Caco-2 (cell line): ENCODE measurements at regions not wholly inside any gene's neighbourhood (a gene's known extent, or its start where the extent isn't known, plus 50 kb on each side); places are given as distances from the start of the nearest gene placed in this dataset.

ENCODE experiments used
- BruUV-seq: library from RNA; stranded (reverse); fragments of 400-500 nt; replicated peaks from 2 replicates; lab custom pipeline; 2021; lab: Mats Ljungman, UMichigan
- CTCF ChIA-PET: fragments of 300-600 bp; sonication (Branson Sonifier 250); formaldehyde crosslinking; loops from one replicate; lab custom pipeline; 2022; ENCODE audit warnings: antibody characterized with exemption; lab: Charles Lee
- POLR2A ChIA-PET: fragments of 300-600 bp; sonication (Branson Sonifier 250); formaldehyde crosslinking; loops from one replicate; lab custom pipeline; 2022; ENCODE audit warnings: antibody characterized with exemption; lab: Charles Lee
- DNase-seq, 2 experiments: peaks; one replicate each; pipeline versions ENCODE4 v3.0.0 to v3.0.0-alpha.2; 2020 to 2022
- H3K27me3 ChIP-seq: replicated peaks from 2 replicates; pipeline ENCODE4 v1.6.0; 2011; ENCODE audit warnings: low read length; ENCODE audit not compliant: control insufficient read depth, insufficient read depth
- H3K36me3 ChIP-seq: 2 replicates; pipeline ENCODE4 v1.5.1; 2011; ENCODE audit warnings: low read length; ENCODE audit not compliant: control insufficient read depth, insufficient read depth
- H3K4me1 ChIP-seq: fragments of 250-450 bp; sonication (Bioruptor Pico); 2 replicates; pipeline ENCODE4 v1.5.1; 2020; ENCODE audit warnings: mild to moderate bottlenecking
- H3K4me3 ChIP-seq: 2 replicates; pipeline ENCODE4 v1.5.1; 2011; ENCODE audit warnings: low read depth, mild to moderate bottlenecking, control low read depth, low read length
- H3K9me3 ChIP-seq: fragments of 250-450 bp; sonication (Bioruptor Pico); 2 replicates; pipeline ENCODE4 v1.5.1; 2020; ENCODE audit warnings: mild to moderate bottlenecking, moderate library complexity
- H3K27ac Mint-ChIP-seq: one replicate; pipeline ENCODE4 v1.8.0; 2022; ENCODE audit warnings: mixed read lengths; ENCODE audit not compliant: unreplicated experiment
- H3K27me3 Mint-ChIP-seq: one replicate; pipeline ENCODE4 v1.8.0; 2022; ENCODE audit warnings: mixed read lengths; ENCODE audit not compliant: insufficient read depth, unreplicated experiment
- H3K36me3 Mint-ChIP-seq: one replicate; pipeline ENCODE4 v1.8.0; 2022; ENCODE audit warnings: mild to moderate bottlenecking, mixed read lengths; ENCODE audit not compliant: insufficient read depth, unreplicated experiment
- H3K4me1 Mint-ChIP-seq: one replicate; pipeline ENCODE4 v1.8.0; 2022; ENCODE audit warnings: low read depth, mixed read lengths; ENCODE audit not compliant: unreplicated experiment
- H3K4me3 Mint-ChIP-seq: one replicate; pipeline ENCODE4 v1.8.0; 2022; ENCODE audit warnings: mild to moderate bottlenecking, moderate library complexity, mixed read lengths; ENCODE audit not compliant: unreplicated experiment
- H3K9me3 Mint-ChIP-seq: one replicate; pipeline ENCODE4 v1.8.0; 2022; ENCODE audit warnings: mixed read lengths; ENCODE audit not compliant: unreplicated experiment
- CTCF ChIP-seq, 2 experiments: fragments of 200-600 bp in 1 of 2; IDR thresholded peaks; 1 replicate in 1 of 2; 2 replicates in 1 of 2; pipeline versions ENCODE4 v1.5.1 to v1.8.0; 2011 to 2022; ENCODE audit warnings: antibody characterized with exemption in 1 of 2, control low read depth in 1 of 2, inconsistent platforms in 1 of 2, low read depth in 1 of 2, low read length in 1 of 2, mild to moderate bottlenecking in 1 of 2, moderate library complexity in 1 of 2; ENCODE audit not compliant: insufficient read depth in 1 of 2, severe bottlenecking in 1 of 2, unreplicated experiment in 1 of 2
- intact Hi-C: fragments of 100-400 bp; cut with micrococcal nuclease; formaldehyde crosslinking; loops from one replicate; pipeline ENCODE4 v1.10.0; 2022; ENCODE audit not compliant: unreplicated experiment

GRCh38 chr13:63409791-63410351 lies 1994.2 kb upstream of the PCDH20 start:
- Histone ChIP-seq H3K36me3 (no peaks in the 10 kb centered on the region), H3K9me3 (no peaks in the 10 kb centered on the region), H3K27me3 (no peaks in the 10 kb centered on the region), H3K4me1 (no peaks in the 10 kb centered on the region), H3K4me3 (no peak overlapping the region)
- no peak for DNase-seq
- no peaks in the 10 kb centered on the region for H3K4me1 Mint-ChIP-seq
- POLR2A ChIA-PET, result no interaction called here
- no peak for TF ChIP-seq CTCF (IDR thresholded peaks at IDR 0.05; ENCODE audit: insufficient read depth in 1 of 2, low read depth in 1 of 2, low read length in 1 of 2, severe bottlenecking in 1 of 2, unreplicated experiment in 1 of 2)
- no peaks in the 10 kb centered on the region for H3K27me3 Mint-ChIP-seq
- H3K9me3 Mint-ChIP-seq, result peaks cover 5% of the 10 kb centered on the region
- no TSS peak for BruUV-seq
- intact Hi-C loops, result no loop called here
- CTCF ChIA-PET, result no interaction called here
- no peaks in the 10 kb centered on the region for H3K36me3 Mint-ChIP-seq
- H3K4me3 Mint-ChIP-seq, result no peak overlapping the region
- no peak overlapping the region for H3K27ac Mint-ChIP-seq

GRCh38 chr13:63408331-63409189 lies 1992.9 kb upstream of the PCDH20 start:
- Mint-ChIP-seq H3K27me3 (no peaks in the 10 kb centered on the region), H3K4me3 (no peak overlapping the region), H3K4me1 (no peaks in the 10 kb centered on the region), H3K27ac (no peak overlapping the region), H3K9me3 (peaks cover 9% of the 10 kb centered on the region), H3K36me3 (no peaks in the 10 kb centered on the region)
- Histone ChIP-seq H3K4me3 (no peak overlapping the region), H3K4me1 (no peaks in the 10 kb centered on the region), H3K36me3 (no peaks in the 10 kb centered on the region), H3K9me3 (no peaks in the 10 kb centered on the region), H3K27me3 (no peaks in the 10 kb centered on the region)
- ChIA-PET CTCF (no interaction called here), POLR2A (no interaction called here)
- intact Hi-C loops, result no loop called here
- no peak for DNase-seq
- BruUV-seq, result no TSS peak
- TF ChIP-seq CTCF (IDR thresholded peaks at IDR 0.05; ENCODE audit: insufficient read depth in 1 of 2, low read depth in 1 of 2, low read length in 1 of 2, severe bottlenecking in 1 of 2, unreplicated experiment in 1 of 2), result no peak

- Mint-ChIP-seq H3K27ac (no peak overlapping the region), H3K36me3 (no peaks in the 10 kb centered on the region), H3K27me3 (no peaks in the 10 kb centered on the region), H3K4me1 (no peaks in the 10 kb centered on the region), H3K9me3 (peaks cover 9% of the 10 kb centered on the region), H3K4me3 (no peak overlapping the region)
- H3K9me3 ChIP-seq, result no peaks in the 10 kb centered on the region
- ChIA-PET POLR2A (no interaction called here), CTCF (no interaction called here)
- no peaks in the 10 kb centered on the region for H3K36me3 ChIP-seq
- no peak for TF ChIP-seq CTCF (IDR thresholded peaks at IDR 0.05; ENCODE audit: insufficient read depth in 1 of 2, low read depth in 1 of 2, low read length in 1 of 2, severe bottlenecking in 1 of 2, unreplicated experiment in 1 of 2)
- no TSS peak for BruUV-seq
- H3K4me3 ChIP-seq, result no peak overlapping the region
- no peak for DNase-seq
- no peaks in the 10 kb centered on the region for H3K27me3 ChIP-seq
- intact Hi-C loops, result no loop called here
- no peaks in the 10 kb centered on the region for H3K4me1 ChIP-seq
These were observed 1988.1 kb upstream of the PCDH20 start for GRCh38 chr13:63403733-63404132.
